H1 (cell line): ENCODE measurements at regions not wholly inside any gene's neighbourhood (a gene's known extent, or its start where the extent isn't known, plus 50 kb on each side); places are given as distances from the start of the nearest gene placed in this dataset.

ENCODE experiments used
- BCL11A ChIP-seq, 2 experiments: IDR thresholded peaks; one replicate each; pipeline ENCODE4 v1.6.1; 2011; ENCODE audit warnings: low read depth in 2 of 2, low read length in 2 of 2, mild to moderate bottlenecking in 2 of 2
- HDAC2 ChIP-seq, 2 experiments: fragments of 300-600 bp in 1 of 2; sonication (generic) in 1 of 2; IDR thresholded peaks; 2 replicates each; pipeline ENCODE4 v1.6.1; 2011 to 2012; ENCODE audit warnings: low read depth in 2 of 2, low read length in 2 of 2, mild to moderate bottlenecking in 2 of 2, moderate library complexity in 2 of 2, borderline replicate concordance in 1 of 2, inconsistent platforms in 1 of 2
- KDM1A ChIP-seq: fragments of 200-600, 300-600 bp; sonication (generic); IDR thresholded peaks from 2 replicates; pipeline ENCODE4 v1.7.1; 2016; ENCODE audit warnings: mild to moderate bottlenecking, low read length, borderline replicate concordance
- KDM4A ChIP-seq: IDR thresholded peaks from one replicate; pipeline ENCODE4 v1.7.1; 2012; ENCODE audit warnings: low read depth, mild to moderate bottlenecking, moderate library complexity, low read length, inconsistent platforms; ENCODE audit not compliant: severe bottlenecking
- MAFK ChIP-seq: IDR thresholded peaks from 2 replicates; pipeline ENCODE4 v1.6.1; 2012; ENCODE audit warnings: low read depth, mild to moderate bottlenecking, improper control_type of control experiment, low read length
- POU5F1 ChIP-seq: IDR thresholded peaks from 2 replicates; pipeline ENCODE4 v1.6.1; 2011; ENCODE audit warnings: low read depth, mild to moderate bottlenecking, low read length, moderate library complexity
- YY1 ChIP-seq: IDR thresholded peaks from 2 replicates; pipeline ENCODE4 v1.6.1; 2011; ENCODE audit warnings: low read depth, mild to moderate bottlenecking, low read length
- ZNF274 ChIP-seq: IDR thresholded peaks from 2 replicates; pipeline ENCODE4 v1.7.0; 2012; ENCODE audit warnings: low read length, borderline replicate concordance; ENCODE audit errors: extremely low read depth

DNA sequence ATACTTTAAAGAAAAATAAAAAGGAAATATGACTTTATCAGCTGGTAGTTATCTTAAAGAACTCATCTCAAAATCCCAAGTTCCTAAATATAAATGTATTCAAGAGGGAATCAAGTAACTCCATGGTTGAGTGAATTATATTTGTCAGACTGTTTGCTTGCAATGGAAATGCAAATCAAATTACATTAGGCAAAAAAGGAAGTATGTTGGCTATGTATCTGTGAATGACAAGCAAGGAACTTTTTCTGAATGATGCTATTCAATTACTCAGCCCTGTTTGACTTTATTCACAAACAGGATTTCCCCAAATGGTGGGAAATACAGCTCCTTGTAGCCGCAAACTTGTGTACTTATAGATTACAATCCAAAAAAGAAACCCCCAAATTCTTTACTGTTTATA, 309.1 kb downstream of the ARL6IP6 start (continued):
- TF ChIP-seq HDAC2 (IDR thresholded peaks at IDR 0.05; ENCODE audit: borderline replicate concordance in 1 of 2, low read depth in 2 of 2, low read length in 2 of 2) (no peak), MAFK (no peak), BCL11A (IDR thresholded peaks at IDR 0.05; ENCODE audit: low read depth in 2 of 2, low read length in 2 of 2) (no peak), KDM4A (no peak), POU5F1 (no peak), KDM1A (no peak), YY1 (no peak), ZNF274 (no peak)
- TF ChIP-seq, all 59 proteins: peak for 0
